ENCODE measurements at regions not wholly inside any gene's neighbourhood (a gene's known extent, or its start where the extent isn't known, plus 50 kb on each side); places are given as distances from the start of the nearest gene placed in this dataset.

GRCh38 chr6:44620922-44621321 is 233.4 kb downstream of the CDC5L start:
- no peak overlapping the region for H2AFZ ChIP-seq (ENCODE audit: low read length)
- TF ChIP-seq CTCF (conservative IDR thresholded peaks at IDR 0.05; ENCODE audit: low read length) = no peak
- TF ChIP-seq EZH2phosphoT487 (IDR thresholded peaks at IDR 0.05; ENCODE audit: borderline replicate concordance) = no peak
- no peak overlapping the region for H3K4me2 ChIP-seq (ENCODE audit: low read depth, low read length, poor library complexity, severe bottlenecking)
- H3K9me2 ChIP-seq (replicated peaks; ENCODE audit: low read depth, low read length) = no peaks in the 10 kb centered on the region
- H3F3A ChIP-seq (ENCODE audit: low read depth) = no peaks in the 10 kb centered on the region
- no peak overlapping the region for H3K9ac ChIP-seq (ENCODE audit: low read depth, low read length, poor library complexity, severe bottlenecking)
- H4K20me1 ChIP-seq (ENCODE audit: insufficient read depth, low read length, poor library complexity, severe bottlenecking) = no peaks in the 10 kb centered on the region
- no peaks in the 10 kb centered on the region for H3K9me3 ChIP-seq (ENCODE audit: insufficient read depth, low read depth, low read length)
- H3K79me2 ChIP-seq (ENCODE audit: insufficient read depth, low read length) = no peaks in the 10 kb centered on the region
- no peaks in the 10 kb centered on the region for H3K27me3 ChIP-seq (ENCODE audit: insufficient read depth, low read length, poor library complexity, severe bottlenecking)
- no peaks in the 10 kb centered on the region for H3K36me3 ChIP-seq (ENCODE audit: insufficient read depth, low read length)
- peaks cover 4% of the 10 kb centered on the region for H3K4me1 ChIP-seq (ENCODE audit: insufficient read depth, low read length, poor library complexity, severe bottlenecking)
- no peak overlapping the region for H3K4me3 ChIP-seq (ENCODE audit: low read length, poor library complexity, severe bottlenecking)

DNA sequence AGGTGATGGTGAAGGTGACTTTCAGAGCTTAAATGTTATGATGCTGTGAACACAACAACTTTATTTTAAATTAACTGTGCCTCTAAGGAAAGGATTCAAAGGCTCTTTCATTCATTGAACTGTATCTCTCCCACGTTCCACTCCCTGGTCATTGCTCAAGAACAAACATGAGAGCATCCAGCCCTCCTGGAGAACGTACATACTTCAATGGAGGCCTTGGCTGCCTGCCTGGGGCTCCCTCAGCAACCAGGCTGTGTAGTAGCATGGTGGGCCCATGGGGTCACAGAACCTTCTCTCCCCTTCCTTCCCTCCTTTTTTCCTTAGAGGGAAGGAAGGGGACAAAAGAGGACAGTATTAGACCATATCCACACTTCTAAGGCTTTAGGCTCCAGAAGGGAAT is 234.3 kb downstream of the CDC5L start:
- H3K36me3 ChIP-seq (ENCODE audit: insufficient read depth, low read length) = no peaks in the 10 kb centered on the region
- no peaks in the 10 kb centered on the region for H3K27me3 ChIP-seq (ENCODE audit: insufficient read depth, low read length, poor library complexity, severe bottlenecking)
- H2AFZ ChIP-seq (ENCODE audit: low read length) = no peak overlapping the region
- no peaks in the 10 kb centered on the region for H4K20me1 ChIP-seq (ENCODE audit: insufficient read depth, low read length, poor library complexity, severe bottlenecking)
- H3K4me1 ChIP-seq (ENCODE audit: insufficient read depth, low read length, poor library complexity, severe bottlenecking) = peaks cover 4% of the 10 kb centered on the region
- no peaks in the 10 kb centered on the region for H3K9me3 ChIP-seq (ENCODE audit: insufficient read depth, low read depth, low read length)
- H3K79me2 ChIP-seq (ENCODE audit: insufficient read depth, low read length) = no peaks in the 10 kb centered on the region
- H3K9me2 ChIP-seq (replicated peaks; ENCODE audit: low read depth, low read length) = no peaks in the 10 kb centered on the region
- H3K4me3 ChIP-seq (ENCODE audit: low read length, poor library complexity, severe bottlenecking) = no peak overlapping the region
- no peaks in the 10 kb centered on the region for H3F3A ChIP-seq (ENCODE audit: low read depth)
- H3K4me2 ChIP-seq (ENCODE audit: low read depth, low read length, poor library complexity, severe bottlenecking) = no peak overlapping the region
- no peak overlapping the region for H3K9ac ChIP-seq (ENCODE audit: low read depth, low read length, poor library complexity, severe bottlenecking)
- no peak for TF ChIP-seq EZH2phosphoT487 (IDR thresholded peaks at IDR 0.05; ENCODE audit: borderline replicate concordance)
- TF ChIP-seq CTCF (conservative IDR thresholded peaks at IDR 0.05; ENCODE audit: low read length) = no peak

DNA sequence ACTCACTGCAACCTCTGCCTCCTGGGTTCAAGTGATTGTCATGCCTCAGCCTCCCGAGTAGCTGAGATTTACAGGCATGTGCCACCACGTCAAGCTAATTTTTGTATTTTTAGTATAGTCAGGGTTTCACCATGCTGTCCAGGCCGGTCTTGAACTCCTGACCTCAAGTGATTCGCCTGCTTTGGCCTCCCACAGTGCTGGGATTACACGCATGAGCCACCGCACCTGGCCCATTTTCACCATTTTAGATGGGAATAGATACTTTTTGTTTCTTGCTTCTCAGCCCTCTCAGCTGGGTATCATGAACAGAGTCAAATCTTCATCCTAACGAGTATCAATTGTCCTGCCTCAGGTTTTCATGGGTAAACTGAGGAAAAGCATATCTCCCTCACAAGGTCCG is 235.0 kb downstream of the CDC5L start:
- Histone ChIP-seq H3K4me1 (ENCODE audit: insufficient read depth, low read length, poor library complexity, severe bottlenecking) (peaks cover 4% of the 10 kb centered on the region), H3K4me2 (ENCODE audit: low read depth, low read length, poor library complexity, severe bottlenecking) (no peak overlapping the region), H3K9me3 (ENCODE audit: insufficient read depth, low read depth, low read length) (no peaks in the 10 kb centered on the region)

More for the DNA sequence above, 235.0 kb downstream of the CDC5L start:
- TF ChIP-seq CTCF (conservative IDR thresholded peaks at IDR 0.05; ENCODE audit: low read length) (no peak), EZH2phosphoT487 (IDR thresholded peaks at IDR 0.05; ENCODE audit: borderline replicate concordance) (no peak)
- Histone ChIP-seq H3F3A (ENCODE audit: low read depth) (no peaks in the 10 kb centered on the region), H4K20me1 (ENCODE audit: insufficient read depth, low read length, poor library complexity, severe bottlenecking) (no peaks in the 10 kb centered on the region), H2AFZ (ENCODE audit: low read length) (no peak overlapping the region), H3K27me3 (ENCODE audit: insufficient read depth, low read length, poor library complexity, severe bottlenecking) (no peaks in the 10 kb centered on the region), H3K4me3 (ENCODE audit: low read length, poor library complexity, severe bottlenecking) (no peak overlapping the region), H3K9ac (ENCODE audit: low read depth, low read length, poor library complexity, severe bottlenecking) (no peak overlapping the region), H3K36me3 (ENCODE audit: insufficient read depth, low read length) (no peaks in the 10 kb centered on the region), H3K79me2 (ENCODE audit: insufficient read depth, low read length) (no peaks in the 10 kb centered on the region), H3K9me2 (replicated peaks; ENCODE audit: low read depth, low read length) (no peaks in the 10 kb centered on the region)

Measured in Loucy (cell line).